Heart right ventricle (tissue), 16 donors: ENCODE measurements at regions not wholly inside any gene's neighbourhood (a gene's known extent, or its start where the extent isn't known, plus 50 kb on each side); places are given as distances from the start of the nearest gene placed in this dataset.

ENCODE experiments used
- ATAC-seq, 8 donors: fragments of 200-7000 bp; cut with Tn5 transposase; one replicate each; pipeline ENCODE4 v1.9.1; 2020; ENCODE audit warnings: mild to moderate bottlenecking in 8 of 8, moderate library complexity in 8 of 8, moderate number of reproducible peaks in 1 of 8
- DNase-seq, 2 donors: peaks; one replicate each; pipeline ENCODE4 v3.0.0-alpha.2; 2020
- H3K27ac ChIP-seq, 10 donors: fragments of 200-600 bp; sonication (generic) in 2 of 10; one replicate each; pipeline versions ENCODE4 v1.5.0 to v1.8.0; 2020 to 2022; ENCODE audit warnings: mild to moderate bottlenecking in 3 of 10
- H3K27me3 ChIP-seq, 7 donors: fragments of 200-600 bp; one replicate each; pipeline ENCODE4 v1.8.0; 2021 to 2022; ENCODE audit warnings: mild to moderate bottlenecking in 2 of 7
- H3K36me3 ChIP-seq, 9 donors: fragments of 200-600 bp; sonication (generic) in 1 of 9; one replicate each; pipeline versions ENCODE4 v1.5.0 to v1.8.0; 2020 to 2022; ENCODE audit warnings: mild to moderate bottlenecking in 2 of 9
- H3K4me1 ChIP-seq, 9 donors: fragments of 200-600 bp; sonication (generic) in 1 of 9; one replicate each; pipeline versions ENCODE4 v1.5.0 to v1.8.0; 2020 to 2022; ENCODE audit warnings: mild to moderate bottlenecking in 4 of 9
- H3K4me3 ChIP-seq, 10 donors: fragments of 200-600 bp; sonication (generic) in 2 of 10; one replicate each; pipeline versions ENCODE4 v1.5.0 to v1.8.0; 2020 to 2022; ENCODE audit warnings: mild to moderate bottlenecking in 7 of 10, moderate library complexity in 2 of 10
- H3K9me3 ChIP-seq, 11 donors: fragments of 200-600 bp in 10 of 11; sonication (generic) in 2 of 11; one replicate each; pipeline versions ENCODE4 v1.5.0 to v1.8.0; 2013 to 2022; ENCODE audit warnings: mild to moderate bottlenecking in 2 of 11, control low read depth in 1 of 11, moderate library complexity in 1 of 11
- WGBS, 2 donors: extraction: QIAGEN DNeasy Blood & Tissue Kit; methylation state at CpG; one replicate each; pipeline ENCODE4 v1.1.7; 2013; ENCODE audit warnings: inconsistent platforms in 1 of 2; 5-methylcytosine and 5-hydroxymethylcytosine counted together
- intact Hi-C, 10 donors: fragments of 100-400 bp; cut with DNase I; formaldehyde crosslinking; loops; one replicate each; pipeline versions ENCODE4 v1.11.1 to v1.14.2; 2022
- TF ChIP-seq, protein P1 (sequence below), 9 donors: fragments of 200-600 bp; sonication (generic) in 2 of 9; IDR thresholded peaks; one replicate each; pipeline versions ENCODE4 v1.5.0 to v1.8.0; 2021 to 2022; ENCODE audit warnings: antibody characterized with exemption in 9 of 9, mild to moderate bottlenecking in 5 of 9, moderate library complexity in 1 of 9
- donor health status: Arrhythmogenic right ventricular cardiomyopathy.
- donor health status: ischemic (EF 13 %, LVEDD 7.1; RV severe dilation, severe dysfunction).
- donor health status: healthy with polysubstance abuse.
- donor health status: DM: no; HTN: yes; CAD: no.
- donor health status: DM: no; HTN: no; CAD: no.
- donor health status: ischemic (EF 25% LVEDD 6.9; RV normal size, moderate dysfunction).
- donor health status: ischemic (EF 25% LVEDD 5.7; RV mildly dilated, moderate dysfunction).
- donor health status: healthy.
- donor health status: DM: yes; HTN: yes; CAD: no.
- donor health status: Ischemic cardiomyopathy.
- donor health status: ischemic (EF 35%, LVEDD 5.7; RV mildly dilated, moderate dysfunction).
- donor health status: nonischemic (EF 11% LVEDD 7.7; RV severe dilation, severe dysfunction).
- donor health status: DM: yes; HTN: yes; CAD: no.
- donor health status: PGD.
- donor health status: ischemic (EF 29% LVEDD 5.4; RV normal size, mild dysfunction).
- donor health status: nonischemic (EF 23%, LVEDD 6.1; RV moderate dilation, normal function).

DNA sequence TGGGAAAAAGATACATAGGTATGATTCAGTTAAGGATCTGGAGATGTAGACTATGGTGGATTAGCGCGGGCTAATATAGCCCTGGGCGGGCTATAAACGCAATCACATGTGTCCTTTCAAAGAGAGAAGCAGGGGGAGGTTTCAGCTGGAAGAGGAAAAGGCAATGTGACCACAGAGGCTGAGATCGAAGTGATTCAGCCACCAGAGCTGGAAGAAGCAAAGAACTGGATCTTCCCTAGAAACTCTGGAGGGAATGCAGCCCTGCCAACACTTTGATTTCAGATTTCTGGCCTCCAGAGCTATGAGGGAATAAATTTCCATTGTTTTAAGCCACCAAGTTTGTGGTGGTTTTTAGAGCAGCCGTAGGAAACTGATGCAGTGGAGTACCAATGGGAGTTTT lies 81.5 kb upstream of the NHSL1 start:
- WGBS, 2 donors: 90 to 91% methylated on average over 6 of the region's 6 CpGs
- ATAC-seq: no peak
- no peak for DNase-seq
- TF ChIP-seq, protein P1, sequence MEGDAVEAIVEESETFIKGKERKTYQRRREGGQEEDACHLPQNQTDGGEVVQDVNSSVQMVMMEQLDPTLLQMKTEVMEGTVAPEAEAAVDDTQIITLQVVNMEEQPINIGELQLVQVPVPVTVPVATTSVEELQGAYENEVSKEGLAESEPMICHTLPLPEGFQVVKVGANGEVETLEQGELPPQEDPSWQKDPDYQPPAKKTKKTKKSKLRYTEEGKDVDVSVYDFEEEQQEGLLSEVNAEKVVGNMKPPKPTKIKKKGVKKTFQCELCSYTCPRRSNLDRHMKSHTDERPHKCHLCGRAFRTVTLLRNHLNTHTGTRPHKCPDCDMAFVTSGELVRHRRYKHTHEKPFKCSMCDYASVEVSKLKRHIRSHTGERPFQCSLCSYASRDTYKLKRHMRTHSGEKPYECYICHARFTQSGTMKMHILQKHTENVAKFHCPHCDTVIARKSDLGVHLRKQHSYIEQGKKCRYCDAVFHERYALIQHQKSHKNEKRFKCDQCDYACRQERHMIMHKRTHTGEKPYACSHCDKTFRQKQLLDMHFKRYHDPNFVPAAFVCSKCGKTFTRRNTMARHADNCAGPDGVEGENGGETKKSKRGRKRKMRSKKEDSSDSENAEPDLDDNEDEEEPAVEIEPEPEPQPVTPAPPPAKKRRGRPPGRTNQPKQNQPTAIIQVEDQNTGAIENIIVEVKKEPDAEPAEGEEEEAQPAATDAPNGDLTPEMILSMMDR (IDR thresholded peaks at IDR 0.05): no peak
- Histone ChIP-seq H3K27me3 (no peaks in the 10 kb centered on the region), H3K4me3 (no peak overlapping the region), H3K4me1 (peaks cover 0 to 16% (median 3%) of the 10 kb centered on the region in 9 donors), H3K36me3 (no peaks in the 10 kb centered on the region), H3K9me3 (no peaks in the 10 kb centered on the region), H3K27ac (no peak overlapping the region)
- intact Hi-C loops: loop anchor here in 1 of 10 donors (5.0 to 10.0 kb wide), 2 partner anchors 148 to 466 kb away; no protein-coding TSS in a partner anchor

DNA sequence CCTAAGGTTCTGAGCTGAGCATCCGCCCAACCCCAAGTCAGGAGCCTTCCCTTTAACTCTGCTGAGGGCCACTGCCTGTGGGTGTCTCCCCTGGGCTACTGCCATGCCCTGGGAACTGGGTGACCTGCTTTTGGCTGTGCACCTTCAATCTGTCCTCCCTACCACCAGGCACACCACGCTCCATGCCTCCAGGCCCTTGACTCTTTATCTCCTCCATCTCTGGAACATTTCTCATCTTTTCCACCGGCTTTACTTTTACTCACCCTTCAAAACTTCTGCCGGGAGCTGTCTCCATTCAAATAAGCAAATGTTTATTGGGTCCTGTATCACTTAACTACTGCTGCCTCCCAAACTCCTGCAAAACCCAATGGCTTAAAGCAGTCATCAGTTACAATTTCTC lies 83.3 kb upstream of the NHSL1 start:
- WGBS, 2 donors: 93% methylated on average over 4 of the region's 4 CpGs
- peak in 1 of 8 donors; percentile 19 for ATAC-seq
- intact Hi-C loops: loop anchor here in 1 of 10 donors (5.0 to 10.0 kb wide), 2 partner anchors 150 to 468 kb away; no protein-coding TSS in a partner anchor
- DNase-seq: no peak
- no peak overlapping the region for H3K4me3 ChIP-seq
- H3K27ac ChIP-seq: no peak overlapping the region
- no peaks in the 10 kb centered on the region for H3K36me3 ChIP-seq
- TF ChIP-seq, protein P1 (IDR thresholded peaks at IDR 0.05): no peak
- peaks cover 0 to 4% (median 0%) of the 10 kb centered on the region in 9 donors for H3K4me1 ChIP-seq
- no peaks in the 10 kb centered on the region for H3K27me3 ChIP-seq
- H3K9me3 ChIP-seq: no peaks in the 10 kb centered on the region

GRCh38 chr6:138586638-138587037 lies 87.3 kb upstream of the NHSL1 start:
- ATAC-seq (no peak), DNase-seq (no peak)
- Histone ChIP-seq H3K9me3 (no peaks in the 10 kb centered on the region), H3K27me3 (no peaks in the 10 kb centered on the region), H3K36me3 (no peaks in the 10 kb centered on the region), H3K27ac (no peak overlapping the region), H3K4me3 (no peak overlapping the region), H3K4me1 (peaks cover 0 to 13% (median 0%) of the 10 kb centered on the region in 9 donors)
- TF ChIP-seq, protein P1 (IDR thresholded peaks at IDR 0.05): no peak
- 96% methylated on average over 5 of the region's 5 CpGs for WGBS, 2 donors
- intact Hi-C loops: loop anchor here in 6 of 10 donors (5.0 to 10.0 kb wide), 7 partner anchors 106 to 474 kb away; no protein-coding TSS in a partner anchor

GRCh38 chr6:138588805-138589434 lies 89.6 kb upstream of the NHSL1 start:
- no peaks in the 10 kb centered on the region for H3K9me3 ChIP-seq
- peaks cover 0 to 31% (median 8%) of the 10 kb centered on the region in 9 donors for H3K4me1 ChIP-seq
- no peaks in the 10 kb centered on the region for H3K36me3 ChIP-seq
- no peak overlapping the region for H3K27ac ChIP-seq
- intact Hi-C loops: loop anchor here in 8 of 10 donors (1.0 to 10.0 kb wide), 13 partner anchors 103 to 477 kb away; no protein-coding TSS in a partner anchor
- H3K4me3 ChIP-seq: no peak overlapping the region
- peak in 1 of 2 donors; percentile 73 for DNase-seq
- peak in 7 of 8 donors; percentile 39 to 68 (median 52) for ATAC-seq
- WGBS, 2 donors: 40 to 41% methylated on average over 13 of the region's 13 CpGs
- H3K27me3 ChIP-seq: no peaks in the 10 kb centered on the region
- TF ChIP-seq, protein P1 (IDR thresholded peaks at IDR 0.05): peak; percentile 75 to 97 (median 92)
